Body of pancreas (tissue), 4 donors: ENCODE measurements at regions not wholly inside any gene's neighbourhood (a gene's known extent, or its start where the extent isn't known, plus 50 kb on each side); places are given as distances from the start of the nearest gene placed in this dataset.

Experiments used
- POLR2A ChIP-seq, 3 donors: fragments of 450-650 bp; IDR thresholded peaks; one replicate each; pipeline ENCODE4 v1.6.1; 2016; ENCODE audit warnings: antibody characterized with exemption in 3 of 3, mild to moderate bottlenecking in 2 of 3
- TF ChIP-seq, protein P1 (sequence below), 7 experiments: fragments of 450-650 bp in 4 of 7; fragments of 200-600 bp in 3 of 7; sonication (generic) in 3 of 7; IDR thresholded peaks; one replicate each; pipeline ENCODE4 v1.5.1; 2016 to 2019; ENCODE audit warnings: antibody characterized with exemption in 7 of 7

GRCh38 chr20:51255417-51255816 is 232.5 kb upstream of the KCNG1 start:
- TF ChIP-seq, protein P1, sequence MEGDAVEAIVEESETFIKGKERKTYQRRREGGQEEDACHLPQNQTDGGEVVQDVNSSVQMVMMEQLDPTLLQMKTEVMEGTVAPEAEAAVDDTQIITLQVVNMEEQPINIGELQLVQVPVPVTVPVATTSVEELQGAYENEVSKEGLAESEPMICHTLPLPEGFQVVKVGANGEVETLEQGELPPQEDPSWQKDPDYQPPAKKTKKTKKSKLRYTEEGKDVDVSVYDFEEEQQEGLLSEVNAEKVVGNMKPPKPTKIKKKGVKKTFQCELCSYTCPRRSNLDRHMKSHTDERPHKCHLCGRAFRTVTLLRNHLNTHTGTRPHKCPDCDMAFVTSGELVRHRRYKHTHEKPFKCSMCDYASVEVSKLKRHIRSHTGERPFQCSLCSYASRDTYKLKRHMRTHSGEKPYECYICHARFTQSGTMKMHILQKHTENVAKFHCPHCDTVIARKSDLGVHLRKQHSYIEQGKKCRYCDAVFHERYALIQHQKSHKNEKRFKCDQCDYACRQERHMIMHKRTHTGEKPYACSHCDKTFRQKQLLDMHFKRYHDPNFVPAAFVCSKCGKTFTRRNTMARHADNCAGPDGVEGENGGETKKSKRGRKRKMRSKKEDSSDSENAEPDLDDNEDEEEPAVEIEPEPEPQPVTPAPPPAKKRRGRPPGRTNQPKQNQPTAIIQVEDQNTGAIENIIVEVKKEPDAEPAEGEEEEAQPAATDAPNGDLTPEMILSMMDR (IDR thresholded peaks at IDR 0.05): no peak
- TF ChIP-seq POLR2A (IDR thresholded peaks at IDR 0.05): no peak
